B cell (primary cell): ENCODE measurements at regions not wholly inside any gene's neighbourhood (a gene's known extent, or its start where the extent isn't known, plus 50 kb on each side); places are given as distances from the start of the nearest gene placed in this dataset.

Experiments used
- ATAC-seq: fragments of 200-7000 bp; cut with Tn5 transposase; one replicate; pipeline ENCODE4 v1.10.0; 2021; ENCODE audit warnings: low read depth, mild to moderate bottlenecking, moderate number of reproducible peaks, moderate library complexity
- CTCF ChIA-PET: fragments of 350-600 bp; sonication (Branson Sonifier 250); formaldehyde crosslinking; loops from one replicate; lab custom pipeline; 2021; ENCODE audit warnings: antibody characterized with exemption, inconsistent platforms; lab: Charles Lee
- POLR2A ChIA-PET: fragments of 350-600 bp; sonication (Branson Sonifier 250); formaldehyde crosslinking; loops from one replicate; lab custom pipeline; 2021; ENCODE audit warnings: antibody characterized with exemption; lab: Charles Lee
- DNase-seq: peaks from one replicate; pipeline ENCODE4 v3.0.0; 2013
- H2AFZ ChIP-seq: 2 replicates; pipeline ENCODE4 v1.6.1; 2012; ENCODE audit warnings: mild to moderate bottlenecking, low read depth, low read length; ENCODE audit not compliant: insufficient read depth, poor library complexity, severe bottlenecking
- H3K27ac ChIP-seq, 2 donors: 1 replicate in 1 of 2; 2 replicates in 1 of 2; pipeline ENCODE4 v1.5.1; 2012 to 2013; ENCODE audit warnings: low read length in 2 of 2, mild to moderate bottlenecking in 2 of 2, moderate library complexity in 1 of 2
- H3K27me3 ChIP-seq, 4 experiments: fragments of 200-600 bp in 1 of 4; sonication (generic) in 1 of 4; replicated peaks in 1 of 4; 1 replicate in 2 of 4; 2 replicates in 2 of 4; pipeline versions ENCODE4 v1.6.1 to v1.7.0; 2013 to 2016; ENCODE audit warnings: low read length in 3 of 4, mild to moderate bottlenecking in 2 of 4, mixed read lengths in 1 of 4, moderate library complexity in 1 of 4; ENCODE audit not compliant: insufficient read depth in 4 of 4, control insufficient read depth in 3 of 4; ENCODE audit errors: control extremely low read depth in 1 of 4
- H3K36me3 ChIP-seq, 2 experiments: replicated peaks in 1 of 2; 1 replicate in 1 of 2; 2 replicates in 1 of 2; pipeline versions ENCODE4 v1.6.1 to v1.7.1; 2013; ENCODE audit warnings: low read length in 1 of 2; ENCODE audit not compliant: insufficient read depth in 2 of 2, control insufficient read depth in 1 of 2; ENCODE audit errors: control extremely low read depth in 1 of 2, extremely low read depth in 1 of 2
- H3K4me1 ChIP-seq, 2 donors: fragments of 200-600 bp in 1 of 2; sonication (generic) in 1 of 2; 1 replicate in 1 of 2; 2 replicates in 1 of 2; pipeline versions ENCODE4 v1.5.1 to v1.6.1; 2013 to 2017; ENCODE audit warnings: low read length in 2 of 2; ENCODE audit not compliant: control insufficient read depth in 2 of 2, insufficient read depth in 2 of 2
- H3K4me2 ChIP-seq: replicated peaks from 2 replicates; pipeline ENCODE3; 2012; ENCODE audit warnings: mild to moderate bottlenecking, low read depth, low read length; ENCODE audit not compliant: poor library complexity, severe bottlenecking
- H3K4me3 ChIP-seq, 5 experiments: fragments of 200-600 bp in 1 of 5; sonication (generic) in 1 of 5; 1 replicate in 3 of 5; 2 replicates in 2 of 5; pipeline versions ENCODE4 v1.5.1 to v1.7.0; 2011 to 2016; ENCODE audit warnings: low read length in 4 of 5, mild to moderate bottlenecking in 4 of 5, low read depth in 2 of 5, control low read depth in 1 of 5, moderate library complexity in 1 of 5; ENCODE audit not compliant: insufficient read depth in 1 of 5; ENCODE audit errors: control extremely low read depth in 1 of 5, extremely low read depth in 1 of 5
- H3K79me2 ChIP-seq: fragments of 200-600 bp; sonication (generic); one replicate; pipeline ENCODE4 v1.6.0; 2016; ENCODE audit warnings: low read length; ENCODE audit not compliant: control insufficient read depth, insufficient read depth
- H3K9ac ChIP-seq: fragments of 200-600 bp; sonication (generic); 2 replicates; pipeline ENCODE4 v1.6.1; 2017; ENCODE audit warnings: mild to moderate bottlenecking, low read length, moderate library complexity
- H3K9me3 ChIP-seq, 3 donors: one replicate each; pipeline versions ENCODE4 v1.6.1 to v1.7.1; 2013; ENCODE audit warnings: low read length in 2 of 3; ENCODE audit not compliant: control insufficient read depth in 2 of 3, insufficient read depth in 1 of 3; ENCODE audit errors: control extremely low read depth in 1 of 3
- H4K20me1 ChIP-seq: 2 replicates; pipeline ENCODE4 v1.6.0; 2012; ENCODE audit warnings: mild to moderate bottlenecking, low read length; ENCODE audit not compliant: insufficient read depth, control insufficient read depth, poor library complexity, severe bottlenecking
- H3K27ac Mint-ChIP-seq: one replicate; pipeline ENCODE4 v1.8.0; 2021; ENCODE audit warnings: mixed read lengths
- H3K27me3 Mint-ChIP-seq: one replicate; pipeline ENCODE4 v1.8.0; 2021; ENCODE audit warnings: mixed read lengths
- H3K4me1 Mint-ChIP-seq: one replicate; pipeline ENCODE4 v1.8.0; 2021; ENCODE audit warnings: mixed read lengths
- H3K4me3 Mint-ChIP-seq: one replicate; pipeline ENCODE4 v1.8.0; 2021; ENCODE audit warnings: mixed read lengths
- H3K9me3 Mint-ChIP-seq: one replicate; pipeline ENCODE4 v1.8.0; 2022; ENCODE audit warnings: mixed read lengths; ENCODE audit not compliant: insufficient read depth
- CTCF ChIP-seq: fragments of 200-600 bp; IDR thresholded peaks from one replicate; pipeline ENCODE4 v1.8.0; 2022; ENCODE audit warnings: antibody characterized with exemption, mild to moderate bottlenecking
- EZH2 ChIP-seq: IDR thresholded peaks from 2 replicates; pipeline ENCODE4 v1.6.1; 2012; ENCODE audit warnings: borderline replicate concordance, low read depth, mild to moderate bottlenecking, moderate library complexity, low read length; ENCODE audit not compliant: insufficient read depth, poor library complexity, severe bottlenecking
- WGBS: methylation state at CpG from one replicate; pipeline ENCODE4 v1.1.5; 2013; ENCODE audit warnings: missing lambda C conversion rate; ENCODE audit not compliant: insufficient coverage; 5-methylcytosine and 5-hydroxymethylcytosine counted together
- intact Hi-C: fragments of 100-400 bp; cut with micrococcal nuclease; formaldehyde crosslinking; loops from one replicate; pipeline ENCODE4 v1.10.0; 2022

DNA sequence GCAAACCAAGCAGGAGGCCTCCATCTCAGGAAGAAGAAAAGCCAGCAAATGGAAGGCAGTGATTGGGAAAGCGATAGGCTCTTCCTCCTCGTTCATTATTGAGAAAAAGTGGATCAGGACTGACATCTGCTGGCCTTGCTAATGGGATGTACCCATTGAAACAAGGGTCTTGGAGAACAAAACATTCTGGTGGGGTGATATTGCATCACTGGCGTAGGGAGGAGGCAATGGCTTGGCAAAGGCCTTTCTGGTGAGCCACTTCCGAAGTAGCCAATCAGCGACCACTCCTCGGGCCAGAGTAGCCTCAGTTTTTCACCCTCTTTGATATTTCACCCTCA lies 86.7 kb upstream of the NFIB start:
- no peak overlapping the region for H3K9ac ChIP-seq
- TF ChIP-seq CTCF (no peak), EZH2 (no peak)
- no peak overlapping the region for H3K27ac Mint-ChIP-seq
- H3K4me2 ChIP-seq = no peak overlapping the region
- no peaks in the 10 kb centered on the region for H3K27me3 ChIP-seq
- ChIA-PET POLR2A (no interaction called here), CTCF (no interaction called here)
- H3K27me3 Mint-ChIP-seq = peaks cover 8% of the 10 kb centered on the region
- no peak overlapping the region for H3K4me3 ChIP-seq
- no peaks in the 10 kb centered on the region for H3K9me3 Mint-ChIP-seq
- H2AFZ ChIP-seq = no peak overlapping the region
- no peak overlapping the region for H3K4me3 Mint-ChIP-seq
- no peaks in the 10 kb centered on the region for H3K79me2 ChIP-seq
- H3K9me3 ChIP-seq = no peaks in the 10 kb centered on the region
- DNase-seq (no peak), ATAC-seq (no peak)
- no peak overlapping the region for H3K27ac ChIP-seq
- H3K4me1 ChIP-seq = no peaks in the 10 kb centered on the region
- WGBS = 100% methylated on average over 1 of the region's 6 CpGs
- H3K36me3 ChIP-seq = no peaks in the 10 kb centered on the region
- no peaks in the 10 kb centered on the region for H3K4me1 Mint-ChIP-seq
- no peaks in the 10 kb centered on the region for H4K20me1 ChIP-seq
- intact Hi-C loops = no loop called here

DNA sequence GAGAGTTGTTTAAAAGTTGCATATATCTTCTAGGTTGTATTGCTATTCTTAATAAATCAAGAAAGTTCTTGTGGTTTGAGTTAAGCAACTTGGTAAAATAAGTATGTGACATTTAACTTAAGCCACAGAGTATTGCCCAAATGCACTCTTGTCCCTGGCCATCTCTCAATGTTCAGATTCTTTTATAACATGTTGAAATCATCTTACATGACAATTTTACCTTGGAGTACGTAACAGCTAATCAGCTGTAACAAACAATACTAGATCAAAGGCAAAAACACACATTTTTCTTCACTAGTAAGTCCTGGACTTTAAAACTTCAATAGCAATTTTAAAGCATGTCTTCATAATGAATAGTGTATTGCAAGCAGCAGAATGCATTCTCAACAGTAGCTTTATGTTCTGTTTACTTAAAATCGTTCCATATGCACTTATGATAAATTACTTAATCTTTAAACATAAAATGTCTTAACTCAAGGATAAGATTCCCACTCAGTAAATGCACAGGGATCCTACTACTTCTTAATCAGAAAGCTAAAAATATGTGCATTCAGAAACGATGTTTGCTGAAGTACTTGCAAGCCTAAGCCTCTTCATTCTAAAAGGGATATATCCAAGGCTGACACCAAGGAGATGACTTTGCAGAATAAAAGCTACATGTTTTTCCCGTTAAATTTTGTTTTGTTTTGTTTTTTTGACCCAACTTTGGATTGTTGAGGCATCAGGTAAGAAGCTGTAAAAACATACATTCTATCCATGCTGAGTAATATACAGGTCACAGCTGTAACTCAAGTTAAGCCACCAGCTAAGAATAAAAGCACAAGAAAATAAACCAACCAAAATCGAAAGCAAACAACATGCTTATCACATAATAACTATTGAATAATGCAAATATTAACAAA lies 86.1 kb upstream of the NFIB start:
- Mint-ChIP-seq H3K27ac (no peak overlapping the region), H3K9me3 (no peaks in the 10 kb centered on the region), H3K27me3 (peaks cover 6% of the 10 kb centered on the region), H3K4me1 (no peaks in the 10 kb centered on the region), H3K4me3 (no peak overlapping the region)
- DNase-seq = no peak
- H4K20me1 ChIP-seq = no peaks in the 10 kb centered on the region
- no peak overlapping the region for H3K9ac ChIP-seq
- no peaks in the 10 kb centered on the region for H3K27me3 ChIP-seq
- no CpG with 5 or more reads among the region's 5 CpGs for WGBS
- TF ChIP-seq CTCF = no peak
- no peak for TF ChIP-seq EZH2
- H3K4me3 ChIP-seq = no peak overlapping the region
- H3K4me2 ChIP-seq = no peak overlapping the region
- POLR2A ChIA-PET = no interaction called here
- H2AFZ ChIP-seq = no peak overlapping the region
- no peaks in the 10 kb centered on the region for H3K36me3 ChIP-seq
- no peaks in the 10 kb centered on the region for H3K79me2 ChIP-seq
- intact Hi-C loops = no loop called here
- no peaks in the 10 kb centered on the region for H3K4me1 ChIP-seq
- H3K27ac ChIP-seq = no peak overlapping the region
- no peak for ATAC-seq
- CTCF ChIA-PET = no interaction called here
- no peaks in the 10 kb centered on the region for H3K9me3 ChIP-seq
